Omental fat pad (tissue), 3 donors: ENCODE measurements at regions not wholly inside any gene's neighbourhood (a gene's known extent, or its start where the extent isn't known, plus 50 kb on each side); places are given as distances from the start of the nearest gene placed in this dataset.

Source experiments
- ATAC-seq: fragments of 150-250 bp; one replicate; pipeline ENCODE4 v1.9.1; 2016; ENCODE audit warnings: mild to moderate bottlenecking, moderate library complexity; ENCODE audit not compliant: low FRiP score
- DNase-seq: peaks from one replicate; pipeline ENCODE4 v3.0.0-alpha.2; 2019; ENCODE audit warnings: low spot score
- TF ChIP-seq, protein P1 (sequence below), 3 donors: fragments of 450-650 bp; IDR thresholded peaks; one replicate each; pipeline ENCODE4 v1.5.1; 2016 to 2017; ENCODE audit warnings: antibody characterized with exemption in 3 of 3, mild to moderate bottlenecking in 3 of 3, moderate library complexity in 2 of 3

DNA sequence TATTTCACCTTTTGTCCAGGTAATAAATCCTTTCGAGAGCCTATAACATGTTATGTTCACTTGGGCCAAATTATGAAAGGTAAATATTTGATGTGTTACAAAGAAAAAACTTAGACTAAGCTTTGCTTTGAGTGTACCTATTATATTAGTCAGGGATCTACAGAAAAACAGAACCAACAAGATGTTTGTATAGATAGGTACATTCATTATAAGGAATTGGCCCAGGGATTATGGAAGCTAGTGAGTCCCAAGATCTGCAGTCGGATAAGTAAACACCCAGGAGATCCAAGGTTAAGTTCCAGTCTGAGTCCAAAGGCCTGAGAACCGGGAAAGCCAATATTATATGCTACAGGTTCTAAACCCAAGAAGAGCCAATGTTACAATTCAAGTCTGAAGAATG is 234.5 kb downstream of the NRIP1 start:
- DNase-seq (no peak), ATAC-seq (no peak)
- TF ChIP-seq, protein P1, sequence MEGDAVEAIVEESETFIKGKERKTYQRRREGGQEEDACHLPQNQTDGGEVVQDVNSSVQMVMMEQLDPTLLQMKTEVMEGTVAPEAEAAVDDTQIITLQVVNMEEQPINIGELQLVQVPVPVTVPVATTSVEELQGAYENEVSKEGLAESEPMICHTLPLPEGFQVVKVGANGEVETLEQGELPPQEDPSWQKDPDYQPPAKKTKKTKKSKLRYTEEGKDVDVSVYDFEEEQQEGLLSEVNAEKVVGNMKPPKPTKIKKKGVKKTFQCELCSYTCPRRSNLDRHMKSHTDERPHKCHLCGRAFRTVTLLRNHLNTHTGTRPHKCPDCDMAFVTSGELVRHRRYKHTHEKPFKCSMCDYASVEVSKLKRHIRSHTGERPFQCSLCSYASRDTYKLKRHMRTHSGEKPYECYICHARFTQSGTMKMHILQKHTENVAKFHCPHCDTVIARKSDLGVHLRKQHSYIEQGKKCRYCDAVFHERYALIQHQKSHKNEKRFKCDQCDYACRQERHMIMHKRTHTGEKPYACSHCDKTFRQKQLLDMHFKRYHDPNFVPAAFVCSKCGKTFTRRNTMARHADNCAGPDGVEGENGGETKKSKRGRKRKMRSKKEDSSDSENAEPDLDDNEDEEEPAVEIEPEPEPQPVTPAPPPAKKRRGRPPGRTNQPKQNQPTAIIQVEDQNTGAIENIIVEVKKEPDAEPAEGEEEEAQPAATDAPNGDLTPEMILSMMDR (IDR thresholded peaks at IDR 0.05) = no peak

- ATAC-seq (no peak), DNase-seq (no peak)
- TF ChIP-seq, protein P1 (IDR thresholded peaks at IDR 0.05) = no peak
These were observed 235.1 kb downstream of the NRIP1 start for GRCh38 chr21:14829685-14830084.

DNA sequence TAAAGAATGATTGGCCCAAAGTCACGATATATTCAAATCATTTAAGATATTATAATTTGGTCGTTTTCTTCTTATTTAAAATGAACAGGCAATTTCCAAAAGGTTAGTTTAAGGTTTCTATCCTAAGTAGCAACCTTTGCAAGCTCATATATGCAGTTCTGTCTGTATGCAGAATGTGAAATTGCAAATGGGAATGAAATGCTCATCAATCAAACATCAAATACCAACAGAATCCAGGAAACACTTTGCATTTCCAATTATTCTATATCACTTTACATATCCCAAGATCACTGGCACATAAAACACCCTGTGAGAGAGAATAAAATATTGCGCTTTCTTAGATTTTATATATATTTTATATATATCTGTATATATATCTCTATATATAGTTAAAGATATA is 237.3 kb downstream of the NRIP1 start:
- DNase-seq = no peak
- TF ChIP-seq, protein P1 (IDR thresholded peaks at IDR 0.05) = no peak
- ATAC-seq = no peak

DNA sequence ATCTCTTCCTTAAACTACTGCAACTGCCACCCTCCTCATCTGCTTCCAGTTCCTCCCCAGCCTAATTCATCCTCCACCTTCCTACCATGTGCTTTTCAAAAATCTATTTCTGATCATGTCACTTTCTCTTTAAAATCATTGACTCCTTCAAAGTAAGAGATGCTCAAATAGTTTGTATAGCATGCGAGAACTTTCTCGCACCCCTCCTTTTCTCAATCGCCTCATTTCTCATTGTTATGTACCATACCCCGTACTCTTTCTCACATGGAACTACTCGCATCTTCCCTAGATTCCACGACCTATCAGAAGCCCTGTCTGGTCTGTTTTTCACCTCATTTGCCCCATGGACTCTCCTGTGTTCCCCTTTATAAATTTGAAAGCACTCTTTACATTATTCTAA is 238.2 kb downstream of the NRIP1 start:
- ATAC-seq (no peak), DNase-seq (no peak)
- TF ChIP-seq, protein P1 (IDR thresholded peaks at IDR 0.05) = no peak

DNA sequence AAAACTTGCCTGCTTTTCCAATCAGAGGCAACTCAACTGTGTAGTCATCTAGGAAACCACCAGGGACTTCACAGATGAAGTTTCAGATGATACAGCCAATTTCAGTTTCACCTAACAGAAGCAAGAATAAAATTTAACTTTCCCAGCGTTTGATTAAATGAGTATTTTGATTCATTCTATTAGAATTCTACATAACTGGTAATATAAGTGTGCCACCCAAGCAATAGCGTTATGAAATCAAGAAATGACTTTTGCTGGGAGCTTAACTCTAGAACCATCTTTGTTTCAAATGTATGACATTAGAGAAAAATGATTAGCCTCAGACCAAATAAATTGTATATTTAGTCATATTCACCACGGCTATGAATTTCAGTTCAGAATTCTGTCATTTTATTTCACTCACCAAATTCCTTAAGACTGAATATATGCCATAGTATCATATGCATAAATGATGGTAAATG is 239.3 kb downstream of the NRIP1 start:
- TF ChIP-seq, protein P1 (IDR thresholded peaks at IDR 0.05) = no peak
- ATAC-seq (no peak), DNase-seq (no peak)

DNA sequence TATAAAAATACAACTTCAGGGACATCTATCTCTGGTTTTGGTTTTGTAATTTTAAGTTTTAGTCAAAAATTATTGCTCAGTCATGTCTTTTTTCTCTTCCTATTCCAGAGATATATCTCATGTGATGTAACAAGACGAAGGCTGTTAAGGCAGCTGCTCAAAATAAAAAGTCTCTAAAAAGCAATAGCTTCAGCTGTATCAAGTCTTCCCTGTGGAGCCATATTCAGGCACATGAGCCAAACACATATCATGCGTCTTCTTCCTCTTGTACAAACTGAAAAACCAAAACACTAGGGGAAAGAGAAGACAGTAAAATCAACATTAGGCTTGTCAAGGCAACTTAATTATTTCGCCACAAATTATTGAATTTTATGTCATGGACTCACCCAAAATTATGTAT is 240.7 kb downstream of the NRIP1 start:
- TF ChIP-seq, protein P1 (IDR thresholded peaks at IDR 0.05) = no peak
- no peak for ATAC-seq
- DNase-seq = no peak

GRCh38 chr21:14817311-14817710 is 247.5 kb downstream of the NRIP1 start:
- no peak for ATAC-seq
- no peak for DNase-seq
- TF ChIP-seq, protein P1 (IDR thresholded peaks at IDR 0.05) = no peak
